Heart left ventricle (tissue), 16 donors: ENCODE measurements at regions not wholly inside any gene's neighbourhood (a gene's known extent, or its start where the extent isn't known, plus 50 kb on each side); places are given as distances from the start of the nearest gene placed in this dataset.

Source experiments
- ATAC-seq, 4 donors: fragments of 200-7000 bp; cut with Tn5 transposase; one replicate each; pipeline ENCODE4 v1.9.1; 2020 to 2022; ENCODE audit warnings: moderate library complexity in 4 of 4, mild to moderate bottlenecking in 3 of 4, moderate number of reproducible peaks in 1 of 4
- DNase-seq, 5 donors: peaks; one replicate each; pipeline ENCODE4 v3.0.0-alpha.2; 2020
- H3K27ac ChIP-seq, 12 donors: fragments of 200-600 bp; sonication (generic) in 4 of 12; one replicate each; pipeline versions ENCODE4 v1.5.0 to v1.8.0; 2016 to 2022; ENCODE audit warnings: mild to moderate bottlenecking in 2 of 12
- H3K27me3 ChIP-seq, 9 donors: fragments of 200-600 bp; sonication (generic) in 2 of 9; one replicate each; pipeline versions ENCODE4 v1.5.1 to v1.8.0; 2016 to 2022; ENCODE audit warnings: mild to moderate bottlenecking in 3 of 9
- H3K36me3 ChIP-seq, 9 donors: fragments of 200-600 bp; sonication (generic) in 2 of 9; one replicate each; pipeline versions ENCODE4 v1.5.0 to v1.8.0; 2018 to 2022; ENCODE audit warnings: mild to moderate bottlenecking in 2 of 9
- H3K4me1 ChIP-seq, 12 donors: fragments of 200-600 bp; sonication (generic) in 4 of 12; one replicate each; pipeline versions ENCODE4 v1.5.0 to v1.8.0; 2016 to 2022; ENCODE audit warnings: mild to moderate bottlenecking in 3 of 12
- H3K4me3 ChIP-seq, 12 donors: fragments of 200-600 bp; sonication (generic) in 4 of 12; one replicate each; pipeline versions ENCODE4 v1.5.0 to v1.8.0; 2017 to 2022; ENCODE audit warnings: mild to moderate bottlenecking in 9 of 12, moderate library complexity in 4 of 12
- H3K9me3 ChIP-seq, 12 donors: fragments of 200-600 bp; sonication (generic) in 4 of 12; one replicate each; pipeline versions ENCODE4 v1.5.0 to v1.8.0; 2016 to 2022; ENCODE audit warnings: mild to moderate bottlenecking in 1 of 12
- POLR2A ChIP-seq, 2 donors: fragments of 450-650 bp; IDR thresholded peaks; one replicate each; pipeline ENCODE4 v1.6.1; 2017; ENCODE audit warnings: antibody characterized with exemption in 2 of 2, mild to moderate bottlenecking in 2 of 2, moderate library complexity in 2 of 2
- WGBS, 4 donors: extraction: QIAGEN DNeasy Blood & Tissue Kit in 2 of 4; methylation state at CpG; one replicate each; pipeline versions ENCODE4 v1.1.5 to v1.1.7; 2013 to 2018; 5-methylcytosine and 5-hydroxymethylcytosine counted together
- intact Hi-C, 10 donors: fragments of 100-400 bp; cut with DNase I; formaldehyde crosslinking; loops; one replicate each; pipeline versions ENCODE4 v1.11.1 to v1.14.2; 2022
- TF ChIP-seq, protein P1 (sequence below), 12 donors: fragments of 200-600 bp; sonication (generic) in 4 of 12; IDR thresholded peaks; one replicate each; pipeline versions ENCODE4 v1.5.0 to v1.8.0; 2018 to 2022; ENCODE audit warnings: antibody characterized with exemption in 12 of 12, mild to moderate bottlenecking in 5 of 12
- donor health status: ischemic (EF 13 %, LVEDD 7.1; RV severe dilation, severe dysfunction).
- donor health status: healthy with polysubstance abuse.
- donor health status: DM: no; HTN: yes; CAD: no.
- donor health status: DM: no; HTN: no; CAD: no.
- donor health status: ischemic (EF 25% LVEDD 6.9; RV normal size, moderate dysfunction).
- donor health status: ischemic (EF 25% LVEDD 5.7; RV mildly dilated, moderate dysfunction).
- donor health status: healthy.
- donor health status: DM: yes; HTN: yes; CAD: no.
- donor health status: ischemic (EF 35%, LVEDD 5.7; RV mildly dilated, moderate dysfunction).
- donor health status: nonischemic (EF 11% LVEDD 7.7; RV severe dilation, severe dysfunction).
- donor health status: DM: yes; HTN: yes; CAD: no.
- donor health status: PGD.
- donor health status: ischemic (EF 29% LVEDD 5.4; RV normal size, mild dysfunction).
- donor health status: nonischemic (EF 23%, LVEDD 6.1; RV moderate dilation, normal function).

DNA sequence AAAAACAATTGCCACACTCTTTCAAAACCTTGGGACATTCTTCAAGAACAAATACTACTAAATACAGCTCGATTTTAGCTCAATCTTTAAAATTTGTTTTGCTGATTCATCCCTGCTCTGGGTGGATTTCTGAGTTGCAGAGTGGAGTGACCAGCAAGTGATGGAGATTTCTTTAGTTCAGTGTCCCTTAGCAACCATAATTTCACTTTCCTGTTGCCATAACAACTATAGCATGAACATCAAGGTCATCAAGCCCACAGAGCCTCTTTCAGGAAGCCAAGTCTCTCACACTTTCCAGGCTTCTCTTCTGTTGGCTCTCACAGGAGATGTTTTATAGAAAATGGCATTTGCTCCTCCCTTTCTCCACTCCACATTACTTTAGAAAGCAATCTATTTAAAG, 597.2 kb upstream of the ADAMTS9 start:
- no peak for ATAC-seq

DNA sequence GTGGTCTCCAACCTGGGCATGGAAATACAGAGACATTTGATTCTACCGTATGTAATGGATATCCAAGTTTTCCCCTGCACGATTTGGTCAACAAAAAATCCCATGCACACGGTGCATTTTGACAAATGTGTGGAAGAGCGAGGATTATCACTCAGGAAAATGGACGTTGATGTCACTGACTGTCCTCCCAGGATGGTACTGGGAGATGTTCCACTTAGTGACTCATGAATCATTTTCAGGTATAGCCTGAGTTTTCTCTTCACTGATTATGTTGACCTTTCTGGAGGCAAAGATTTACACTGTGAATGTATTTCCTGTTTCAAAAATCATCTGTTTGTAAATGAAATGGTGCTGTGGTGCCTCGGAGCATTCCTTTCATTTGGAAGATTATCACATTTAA, 596.7 kb upstream of the ADAMTS9 start:
- Histone ChIP-seq H3K27ac (no peak overlapping the region), H3K4me3 (no peak overlapping the region), H3K4me1 (peaks cover 0 to 7% (median 0%) of the 10 kb centered on the region in 12 donors), H3K27me3 (peaks cover 0 to 2% (median 0%) of the 10 kb centered on the region in 9 donors), H3K9me3 (no peaks in the 10 kb centered on the region), H3K36me3 (no peaks in the 10 kb centered on the region)
- DNase-seq (no peak), ATAC-seq (no peak)
- intact Hi-C loops: no loop called here
- no peak for TF ChIP-seq POLR2A (IDR thresholded peaks at IDR 0.05)
- TF ChIP-seq, protein P1, sequence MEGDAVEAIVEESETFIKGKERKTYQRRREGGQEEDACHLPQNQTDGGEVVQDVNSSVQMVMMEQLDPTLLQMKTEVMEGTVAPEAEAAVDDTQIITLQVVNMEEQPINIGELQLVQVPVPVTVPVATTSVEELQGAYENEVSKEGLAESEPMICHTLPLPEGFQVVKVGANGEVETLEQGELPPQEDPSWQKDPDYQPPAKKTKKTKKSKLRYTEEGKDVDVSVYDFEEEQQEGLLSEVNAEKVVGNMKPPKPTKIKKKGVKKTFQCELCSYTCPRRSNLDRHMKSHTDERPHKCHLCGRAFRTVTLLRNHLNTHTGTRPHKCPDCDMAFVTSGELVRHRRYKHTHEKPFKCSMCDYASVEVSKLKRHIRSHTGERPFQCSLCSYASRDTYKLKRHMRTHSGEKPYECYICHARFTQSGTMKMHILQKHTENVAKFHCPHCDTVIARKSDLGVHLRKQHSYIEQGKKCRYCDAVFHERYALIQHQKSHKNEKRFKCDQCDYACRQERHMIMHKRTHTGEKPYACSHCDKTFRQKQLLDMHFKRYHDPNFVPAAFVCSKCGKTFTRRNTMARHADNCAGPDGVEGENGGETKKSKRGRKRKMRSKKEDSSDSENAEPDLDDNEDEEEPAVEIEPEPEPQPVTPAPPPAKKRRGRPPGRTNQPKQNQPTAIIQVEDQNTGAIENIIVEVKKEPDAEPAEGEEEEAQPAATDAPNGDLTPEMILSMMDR (IDR thresholded peaks at IDR 0.05): no peak
- WGBS, 4 donors: 84 to 88% (median 87%) methylated on average over 6 of the region's 6 CpGs

More for the DNA sequence above, 597.2 kb upstream of the ADAMTS9 start:
- Histone ChIP-seq H3K27ac (no peak overlapping the region), H3K4me3 (no peak overlapping the region), H3K9me3 (no peaks in the 10 kb centered on the region), H3K4me1 (peaks cover 0 to 3% (median 0%) of the 10 kb centered on the region in 12 donors), H3K27me3 (peaks cover 0 to 2% (median 0%) of the 10 kb centered on the region in 9 donors), H3K36me3 (no peaks in the 10 kb centered on the region)
- WGBS, 4 donors: 53 to 69% (median 61%) methylated on average over 1 of the region's 1 CpG
- DNase-seq: no peak
- no peak for TF ChIP-seq POLR2A (IDR thresholded peaks at IDR 0.05)
- TF ChIP-seq, protein P1 (IDR thresholded peaks at IDR 0.05): no peak
- intact Hi-C loops: no loop called here

DNA sequence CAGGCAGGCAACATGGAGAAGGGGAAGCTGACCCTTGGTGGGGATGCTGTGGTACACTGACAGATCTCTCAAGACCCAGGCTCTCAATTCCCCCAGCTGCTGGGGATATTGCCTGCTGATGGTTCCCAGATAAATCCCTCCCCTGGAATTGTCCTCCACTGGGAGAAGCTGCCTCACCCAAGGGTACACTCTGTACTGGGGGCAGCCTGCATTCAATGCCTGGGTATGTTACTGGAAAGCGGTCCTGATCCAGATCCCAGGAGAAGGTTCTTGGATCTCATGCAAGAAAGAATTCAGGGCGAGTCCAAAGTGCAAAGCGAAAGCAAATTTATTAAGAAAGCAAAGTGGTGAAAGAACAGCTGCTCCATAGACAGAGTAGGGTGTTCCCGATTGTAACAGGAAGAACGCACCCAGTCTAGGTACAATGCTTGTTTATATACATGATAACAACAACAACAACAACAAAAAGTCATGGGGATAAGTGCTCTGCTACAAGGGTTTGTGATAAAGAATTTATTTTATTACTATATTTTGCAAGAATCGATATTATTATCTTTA, 591.5 kb upstream of the ADAMTS9 start:
- DNase-seq (no peak), ATAC-seq (peak; percentile 28 to 70 (median 50))
- no peak for TF ChIP-seq POLR2A (IDR thresholded peaks at IDR 0.05)
- TF ChIP-seq, protein P1 (IDR thresholded peaks at IDR 0.05): no peak
- 54 to 82% (median 57%) methylated on average over 6 of the region's 6 CpGs for WGBS, 4 donors
- H3K9me3 ChIP-seq: no peaks in the 10 kb centered on the region
- H3K27ac ChIP-seq: peak overlapping the region in 3 of 12 donors; percentile 14 to 51 (median 41)
- peak overlapping the region in 1 of 12 donors; percentile 7 for H3K4me3 ChIP-seq
- H3K36me3 ChIP-seq: no peaks in the 10 kb centered on the region
- peaks cover 0 to 13% (median 0%) of the 10 kb centered on the region in 12 donors for H3K4me1 ChIP-seq
- intact Hi-C loops: no loop called here
- no peaks in the 10 kb centered on the region for H3K27me3 ChIP-seq

DNA sequence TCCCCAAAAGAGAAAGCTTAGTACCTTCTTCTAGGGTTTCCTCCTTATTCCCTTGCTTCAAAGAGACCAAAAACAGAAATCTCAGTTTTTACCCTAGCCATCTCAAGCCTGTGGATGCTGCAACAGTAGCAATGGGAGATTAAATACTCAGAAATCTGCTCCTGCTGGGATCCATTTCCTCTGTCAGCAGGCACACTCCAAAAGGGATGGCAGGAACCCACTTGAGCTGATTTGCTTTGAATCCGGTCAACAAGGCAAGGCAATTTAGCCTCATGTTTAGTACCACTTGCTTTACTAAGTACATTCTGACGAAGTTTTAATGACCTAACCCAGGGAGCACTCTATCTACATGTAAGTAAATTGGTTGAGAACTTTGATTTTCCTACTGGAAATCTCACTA, 590.0 kb upstream of the ADAMTS9 start:
- WGBS, 4 donors: 75 to 86% (median 83%) methylated on average over 2 of the region's 2 CpGs
- H3K27me3 ChIP-seq: no peaks in the 10 kb centered on the region
- ATAC-seq: no peak

More for the DNA sequence above, 590.0 kb upstream of the ADAMTS9 start:
- TF ChIP-seq, protein P1 (IDR thresholded peaks at IDR 0.05): no peak
- TF ChIP-seq POLR2A (IDR thresholded peaks at IDR 0.05): no peak
- H3K27ac ChIP-seq: no peak overlapping the region
- H3K4me3 ChIP-seq: no peak overlapping the region
- no peak for DNase-seq
- no peaks in the 10 kb centered on the region for H3K36me3 ChIP-seq
- H3K4me1 ChIP-seq: peaks cover 0 to 13% (median 0%) of the 10 kb centered on the region in 12 donors
- H3K9me3 ChIP-seq: no peaks in the 10 kb centered on the region
- intact Hi-C loops: no loop called here
